Ovary (tissue), 3 donors: ENCODE measurements at regions not wholly inside any gene's neighbourhood (a gene's known extent, or its start where the extent isn't known, plus 50 kb on each side); places are given as distances from the start of the nearest gene placed in this dataset.
"Not testable (repeated sequence)": the region's sequence is repeated elsewhere in the genome, so short reads cannot be mapped to it uniquely, and the experiment has no call there.

Source experiments
- CTCF ChIP-seq, 3 donors: fragments of 450-650 bp in 2 of 3; fragments of 200-600 bp in 1 of 3; IDR thresholded peaks; one replicate each; pipeline versions ENCODE4 v1.5.1 to v1.8.0; 2016 to 2022; ENCODE audit warnings: antibody characterized with exemption in 3 of 3, mild to moderate bottlenecking in 1 of 3
- POLR2A ChIP-seq: fragments of 450-650 bp; IDR thresholded peaks from one replicate; pipeline ENCODE4 v1.6.1; 2017; ENCODE audit warnings: antibody characterized with exemption, mild to moderate bottlenecking, moderate library complexity
- donor health status: DM: no; HTN: no; CAD: no.

- not testable (repeated sequence) for TF ChIP-seq CTCF (IDR thresholded peaks at IDR 0.05); POLR2A
Observed at GRCh38 chr4:4028752-4029151, 198.0 kb downstream of the OTOP1 start.
